ELR (cell line): ENCODE measurements at regions not wholly inside any gene's neighbourhood (a gene's known extent, or its start where the extent isn't known, plus 50 kb on each side); places are given as distances from the start of the nearest gene placed in this dataset.

ENCODE experiments used
- DNase-seq: peaks from one replicate; pipeline ENCODE4 v3.0.0-alpha.2; 2015; ENCODE audit warnings: low read depth

DNA sequence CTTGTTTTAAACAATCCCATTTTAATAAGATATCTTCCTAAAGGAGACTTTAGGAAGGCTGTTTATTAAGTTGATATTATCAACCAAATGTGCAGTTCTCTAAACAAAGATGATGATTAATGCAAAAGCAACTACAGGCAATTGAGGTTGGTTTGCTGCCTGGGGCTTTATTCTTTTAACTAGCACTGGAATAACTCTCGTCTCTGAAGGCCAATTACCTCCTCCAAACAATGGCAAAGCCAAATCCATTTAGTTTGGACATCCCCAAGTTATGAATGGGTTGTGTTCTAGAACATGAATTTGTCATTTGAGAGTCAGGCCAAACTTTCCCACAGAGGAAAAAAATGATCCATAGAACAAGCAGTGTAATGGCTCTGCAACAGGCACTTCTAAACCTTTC is 114.1 kb downstream of the SLC16A9 start:
- no peak for DNase-seq

DNA sequence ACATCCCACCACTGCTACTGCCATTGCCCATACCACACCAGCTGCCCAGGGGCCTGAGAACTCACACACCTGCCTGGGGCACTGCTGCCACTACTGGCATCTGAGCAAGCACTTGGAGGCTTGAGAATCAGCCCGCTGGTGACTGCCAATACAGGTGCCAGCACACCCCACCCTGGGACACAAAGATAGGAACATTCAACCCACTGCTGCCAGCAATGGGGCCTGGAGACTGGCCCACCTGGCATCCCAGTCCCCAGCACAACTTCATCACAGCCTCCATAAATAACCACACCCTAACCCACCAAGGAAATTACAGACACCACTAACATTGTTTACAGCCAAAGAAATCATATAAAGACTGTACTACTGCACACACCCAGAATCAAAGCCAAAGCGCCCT is 115.9 kb downstream of the SLC16A9 start:
- DNase-seq = no peak

DNA sequence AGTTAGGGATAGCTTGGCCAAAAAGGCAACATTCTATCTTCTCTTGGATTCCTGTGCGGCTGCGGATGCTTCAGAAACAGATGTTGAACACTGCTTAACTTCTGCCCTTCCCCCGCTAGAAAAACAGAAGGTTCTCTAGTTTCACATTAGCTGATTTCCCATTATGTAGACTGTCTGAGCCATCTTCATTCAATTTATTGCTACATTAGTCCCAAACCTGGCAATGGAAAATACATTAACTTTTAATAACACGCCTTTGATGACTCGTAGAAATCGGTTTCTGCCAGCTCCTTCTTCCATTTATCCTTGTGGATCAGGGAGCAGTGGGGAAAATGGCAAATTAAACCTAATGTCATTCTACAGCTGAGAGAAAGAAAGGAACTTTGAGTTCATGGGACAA is 119.9 kb downstream of the SLC16A9 start:
- DNase-seq = no peak

DNA sequence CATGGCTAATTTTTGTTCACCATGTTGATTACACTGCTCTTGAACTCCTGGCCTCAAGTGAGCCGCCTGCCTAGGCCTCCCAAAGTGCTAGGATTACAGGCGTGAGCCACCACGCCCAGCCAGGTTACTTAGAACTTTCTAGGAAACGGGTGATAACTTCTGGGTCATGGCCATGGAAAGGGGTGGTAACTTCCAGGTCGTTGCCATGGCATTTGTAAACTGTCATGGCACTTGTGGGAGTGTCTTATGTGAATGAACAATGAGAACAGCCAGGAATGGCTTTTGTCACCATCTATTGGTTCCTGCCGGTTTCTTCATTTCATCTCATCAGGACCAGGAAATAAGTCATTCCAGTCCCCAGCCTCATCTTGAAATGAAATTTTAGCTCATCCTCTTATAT is 120.9 kb downstream of the SLC16A9 start:
- DNase-seq = no peak

DNA sequence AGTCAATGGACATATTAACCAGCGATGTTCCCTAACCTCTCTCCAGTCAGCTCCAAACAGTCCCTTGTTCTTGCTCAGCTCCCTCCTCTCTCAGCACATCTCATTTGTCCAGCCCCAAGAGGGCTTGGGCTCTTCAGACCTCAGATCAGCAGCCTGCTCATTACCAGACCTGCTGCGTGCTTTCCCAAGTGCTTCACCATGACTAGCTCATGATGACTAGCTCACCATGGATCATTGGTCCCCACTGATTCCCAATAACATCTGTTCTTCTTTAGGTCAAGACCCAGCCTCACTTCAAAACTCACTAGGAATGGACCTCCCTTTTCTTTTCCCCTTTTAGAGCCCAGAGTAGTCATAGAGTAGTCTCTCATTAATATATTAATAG is 121.9 kb downstream of the SLC16A9 start:
- no peak for DNase-seq

DNA sequence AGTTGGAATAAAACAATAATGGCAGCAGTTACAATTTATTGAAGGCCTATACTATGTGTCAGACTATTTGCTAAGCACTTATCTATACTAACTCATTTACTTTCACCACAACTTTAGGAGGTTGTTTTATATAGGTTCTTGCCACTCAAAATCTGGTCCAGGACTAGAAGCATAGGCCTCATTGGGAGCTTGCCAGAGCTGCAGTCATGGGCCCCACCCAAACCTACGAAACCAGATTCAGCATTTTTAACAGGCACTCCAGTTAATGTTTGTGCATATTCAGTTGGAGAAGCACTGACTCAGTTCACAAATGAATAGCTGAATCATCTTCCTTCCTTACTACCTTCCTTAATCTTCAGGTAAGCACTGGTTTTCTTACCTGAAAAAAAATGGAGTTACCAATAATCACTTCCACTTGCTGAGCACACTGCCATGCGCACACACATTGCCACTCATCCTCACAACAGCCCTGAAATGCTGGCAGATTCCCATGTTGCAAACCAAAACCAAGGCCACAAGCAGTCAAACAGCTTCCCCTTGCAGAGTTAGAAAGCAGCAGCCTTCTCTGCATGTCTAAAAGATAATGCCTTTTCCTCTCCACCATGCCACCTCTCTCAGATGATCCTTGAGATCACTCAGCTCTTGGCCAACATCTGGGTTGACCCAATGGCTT is 122.4 kb downstream of the SLC16A9 start:
- DNase-seq = no peak

DNA sequence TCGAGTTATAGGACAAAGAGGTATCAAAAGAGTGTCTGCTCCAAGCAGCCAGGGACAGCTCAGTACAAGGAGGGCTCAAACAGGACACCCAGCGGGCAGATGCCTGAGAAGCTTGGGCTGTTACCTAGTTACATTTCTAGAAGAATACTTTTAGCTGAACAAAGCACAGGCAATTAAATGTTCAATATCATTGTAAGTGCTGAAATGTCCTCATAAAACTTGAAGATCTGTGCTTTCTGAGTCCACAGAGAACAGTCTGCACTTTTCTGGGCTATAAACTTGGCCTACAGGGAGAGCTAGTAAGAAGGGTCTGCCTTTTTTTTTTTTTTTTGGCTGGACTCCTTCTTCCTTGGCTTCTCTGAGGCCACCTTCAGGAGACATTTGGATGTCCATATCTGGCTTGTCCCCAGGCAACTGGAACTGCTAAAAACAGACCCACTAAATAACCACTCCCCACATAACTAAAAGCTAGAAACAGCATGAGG is 123.2 kb downstream of the SLC16A9 start:
- no peak for DNase-seq

DNA sequence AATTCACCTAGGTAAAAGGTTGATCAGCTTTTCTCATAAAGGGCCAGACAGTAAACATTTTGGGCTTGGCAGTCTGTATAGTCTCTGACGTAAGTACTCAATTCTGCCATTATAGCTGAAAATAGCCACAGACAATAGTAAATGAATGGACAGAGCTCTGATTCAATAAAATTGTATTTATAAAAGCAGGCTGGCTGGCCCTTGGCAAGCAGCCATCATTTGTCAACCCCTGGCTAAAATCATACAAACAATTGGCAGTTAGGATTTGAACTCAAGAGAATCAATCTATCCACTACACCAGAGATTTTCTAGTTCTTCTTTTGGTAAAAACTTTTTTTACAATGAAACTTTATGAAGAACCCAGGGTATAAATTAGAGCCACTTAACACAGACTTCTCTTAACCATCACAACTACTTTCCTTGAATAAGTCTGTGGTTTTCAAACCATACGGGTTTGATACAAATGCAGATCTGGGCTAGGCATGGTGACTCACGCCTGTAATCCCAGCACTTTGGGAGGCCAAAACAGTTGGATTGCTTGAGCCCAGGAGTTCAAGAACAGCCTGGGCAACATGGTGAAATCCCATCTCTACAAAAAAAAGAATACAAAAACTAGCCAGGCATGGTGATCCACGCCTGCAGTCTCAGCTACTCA is 124.5 kb downstream of the SLC16A9 start:
- DNase-seq = no peak

DNA sequence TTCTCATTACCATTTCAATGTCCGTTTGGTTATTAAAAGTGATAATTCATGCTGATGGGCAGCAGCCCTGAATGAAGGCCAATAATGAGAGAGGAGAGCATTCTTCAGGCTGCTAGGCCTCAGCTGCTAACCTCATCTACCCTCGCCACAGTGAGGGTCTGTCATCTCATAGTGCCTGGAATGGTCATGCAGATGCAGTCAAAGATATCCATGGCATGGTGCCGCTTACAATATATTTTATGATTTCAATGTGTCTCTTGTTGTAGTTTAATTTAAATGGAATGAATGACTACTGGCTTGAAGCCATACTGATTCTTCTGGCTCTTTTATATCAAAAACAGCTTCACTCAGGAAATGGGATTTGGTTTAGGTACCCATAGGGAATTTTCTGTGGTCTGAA is 126.9 kb downstream of the SLC16A9 start:
- DNase-seq = no peak

DNA sequence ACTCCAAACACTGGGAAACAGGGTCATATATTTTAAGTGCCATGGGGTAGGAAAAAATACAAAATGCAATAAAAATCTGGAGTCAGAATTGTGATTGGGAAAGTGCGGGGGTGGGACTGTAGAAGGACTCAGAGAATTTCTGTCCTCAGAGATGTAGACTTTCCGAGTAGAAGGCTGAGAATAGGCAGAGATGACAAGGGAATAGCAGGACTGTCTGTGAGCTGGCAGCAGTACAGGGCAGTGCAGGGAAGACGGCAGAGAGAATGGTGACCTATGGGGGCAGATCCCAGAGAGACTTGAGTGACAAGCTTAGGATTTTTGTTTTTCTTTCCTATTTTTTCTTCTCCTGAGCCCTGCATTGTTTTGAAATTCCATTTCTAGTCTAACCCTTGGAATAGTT is 127.6 kb downstream of the SLC16A9 start:
- DNase-seq = no peak

DNA sequence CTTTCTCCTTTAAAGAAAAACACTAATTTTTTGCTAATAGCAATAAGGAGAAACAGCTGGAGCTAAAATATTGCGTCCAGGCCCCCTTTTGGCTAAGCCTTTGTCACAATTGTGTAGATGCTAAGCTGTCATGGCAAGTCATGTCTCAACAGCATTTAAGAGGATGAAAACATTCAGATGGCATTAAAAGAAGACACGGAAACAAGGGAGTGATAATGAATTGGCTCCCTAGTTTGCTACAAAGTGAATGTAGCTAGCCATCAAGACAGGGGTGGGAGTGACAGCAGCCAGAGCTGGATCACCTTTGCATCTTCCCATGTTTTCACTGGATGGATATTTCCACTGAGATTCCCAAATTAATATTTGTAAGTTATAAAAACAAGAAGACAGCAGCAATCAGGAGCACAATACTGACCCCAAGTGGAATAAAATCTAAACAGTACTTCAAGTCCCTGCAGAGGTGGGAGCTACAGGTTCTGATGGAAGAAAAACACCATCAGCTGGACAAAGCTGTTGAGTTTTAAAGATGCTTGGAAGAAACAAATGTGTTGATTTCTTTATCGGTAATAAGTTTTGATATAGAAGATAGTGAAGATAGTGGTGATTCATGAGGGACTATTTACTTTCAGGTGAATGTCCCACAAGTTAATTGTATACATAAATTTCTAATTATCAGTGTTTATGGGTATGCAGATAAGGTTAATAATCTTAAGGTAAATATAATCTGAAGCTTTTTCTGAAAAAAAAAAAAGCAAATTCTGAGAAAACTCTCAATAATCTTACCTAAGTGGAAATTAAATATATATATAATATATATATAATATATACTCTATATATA is 129.4 kb downstream of the SLC16A9 start:
- DNase-seq = peak; percentile 23

DNA sequence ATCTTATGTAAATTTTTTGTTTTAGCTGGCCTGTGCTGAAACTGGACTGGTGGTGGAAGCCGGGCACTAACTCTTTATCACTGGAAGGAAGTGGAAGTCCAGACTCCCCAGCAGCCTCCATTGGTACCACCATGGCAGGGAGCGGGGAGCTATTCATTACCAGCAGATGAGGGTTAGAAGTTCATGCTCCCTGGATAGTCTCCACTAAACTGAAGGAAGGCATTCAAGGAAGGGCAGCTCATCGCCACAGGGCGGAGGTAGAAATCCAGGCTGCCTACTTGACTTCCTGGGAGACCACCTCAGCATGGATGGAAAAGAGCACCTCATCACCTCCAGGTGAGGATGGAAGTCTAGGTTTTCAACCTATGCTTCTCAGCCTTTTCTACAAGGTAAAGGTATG is 130.9 kb downstream of the SLC16A9 start:
- no peak for DNase-seq

DNA sequence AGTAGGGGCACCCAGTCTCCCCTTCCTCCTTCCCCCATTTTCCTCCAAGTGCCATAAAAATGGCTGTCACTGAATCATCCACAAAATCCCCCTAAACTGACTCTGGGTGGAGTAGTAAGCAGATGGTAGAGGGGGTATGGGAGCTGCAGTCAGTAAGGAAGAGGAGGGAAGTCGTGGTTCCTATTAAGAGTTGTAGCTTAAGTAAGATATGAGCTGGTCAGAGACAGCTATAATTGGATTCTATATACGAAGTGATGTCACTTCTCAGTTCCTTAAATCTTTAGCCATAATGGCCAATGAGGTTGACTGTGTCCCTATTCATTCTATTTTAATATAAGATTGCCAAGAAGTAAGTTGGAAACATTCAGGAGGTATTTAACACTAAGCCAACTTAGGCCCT is 131.7 kb downstream of the SLC16A9 start:
- DNase-seq = no peak

DNA sequence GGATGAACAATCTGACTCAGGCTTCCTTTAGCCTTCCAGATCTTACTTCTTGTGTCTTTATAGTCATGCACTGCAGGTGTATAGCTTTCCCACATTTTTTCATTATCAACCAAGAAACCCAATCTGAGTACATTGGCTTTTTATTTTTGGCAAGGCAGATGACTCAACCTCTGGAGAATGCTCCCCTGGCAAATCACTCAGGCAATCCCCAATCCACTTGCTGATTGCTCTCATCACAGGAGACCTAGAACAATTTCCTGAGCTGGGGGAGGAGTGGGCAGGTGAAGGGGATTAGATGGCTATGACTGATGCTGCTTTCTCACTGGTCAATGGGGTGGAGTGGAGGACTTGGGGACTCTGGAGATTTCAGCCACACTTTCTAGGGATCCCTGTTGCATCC is 134.4 kb downstream of the SLC16A9 start:
- DNase-seq = no peak

DNA sequence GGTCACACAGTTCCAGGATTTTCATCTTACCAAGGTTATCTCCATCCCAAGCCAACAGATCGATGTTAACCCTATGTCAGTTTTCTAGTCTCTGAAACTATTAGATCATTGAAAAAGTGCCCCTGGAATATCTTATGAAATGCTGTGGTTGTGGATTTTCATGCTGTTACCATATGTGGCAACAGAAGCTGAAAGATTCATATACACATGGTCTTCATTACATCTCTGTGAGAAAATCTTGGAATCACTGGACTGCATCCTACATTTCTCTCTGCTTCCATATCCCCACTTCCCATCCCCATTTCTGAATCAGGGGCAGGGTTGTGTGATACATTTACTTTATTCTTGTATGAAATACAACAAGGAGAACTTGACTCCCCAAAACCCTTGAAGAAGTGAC is 146.1 kb downstream of the SLC16A9 start:
- DNase-seq = no peak

DNA sequence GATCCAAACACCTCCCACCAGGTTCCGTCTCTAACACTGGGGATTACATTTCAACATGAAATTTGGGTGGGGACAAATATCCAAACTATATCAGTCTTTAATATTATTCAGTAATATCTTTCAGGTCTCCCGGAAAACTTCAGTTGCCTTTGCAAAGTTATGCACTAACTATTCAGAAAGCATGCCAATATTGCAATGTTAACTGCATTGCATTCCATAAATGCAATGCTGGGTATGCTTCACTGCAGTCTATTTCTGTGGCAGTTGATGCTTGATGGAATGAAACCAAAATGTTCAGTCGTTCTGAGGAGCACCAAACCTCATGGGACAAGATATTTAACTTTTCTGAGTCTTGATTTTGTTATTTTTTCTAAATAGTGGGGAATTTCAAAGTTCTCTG is 147.5 kb downstream of the SLC16A9 start:
- DNase-seq = no peak

DNA sequence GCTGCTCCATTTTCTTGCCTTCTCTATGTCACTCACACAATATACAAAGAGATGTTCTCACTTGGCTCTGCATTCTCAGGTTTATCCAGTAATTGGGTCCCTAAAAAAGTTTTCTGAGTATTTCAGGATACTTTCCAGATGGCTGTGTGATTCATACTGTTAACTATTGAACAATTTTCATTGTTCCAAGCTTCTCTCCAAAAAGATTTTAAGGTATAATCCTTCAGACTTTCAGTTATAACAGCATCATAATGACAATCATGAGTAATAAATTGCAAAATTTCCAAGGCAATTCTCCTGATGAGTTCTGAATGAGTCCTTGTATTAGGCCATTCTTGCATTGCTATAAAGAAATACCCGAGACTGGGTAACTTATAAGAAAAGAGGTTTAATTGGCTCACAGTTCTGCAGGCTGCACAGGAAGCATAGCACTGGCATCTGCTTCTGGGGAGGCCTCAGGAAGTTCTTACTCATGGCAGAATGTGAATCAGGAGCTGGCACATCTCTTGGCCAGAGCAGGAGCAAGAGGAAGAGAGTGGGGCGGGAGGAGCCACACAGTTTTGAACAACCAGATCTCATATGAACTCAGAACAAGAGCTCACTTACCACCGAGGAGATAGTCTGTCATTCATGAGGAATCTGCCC is 148.1 kb downstream of the SLC16A9 start:
- DNase-seq = no peak

DNA sequence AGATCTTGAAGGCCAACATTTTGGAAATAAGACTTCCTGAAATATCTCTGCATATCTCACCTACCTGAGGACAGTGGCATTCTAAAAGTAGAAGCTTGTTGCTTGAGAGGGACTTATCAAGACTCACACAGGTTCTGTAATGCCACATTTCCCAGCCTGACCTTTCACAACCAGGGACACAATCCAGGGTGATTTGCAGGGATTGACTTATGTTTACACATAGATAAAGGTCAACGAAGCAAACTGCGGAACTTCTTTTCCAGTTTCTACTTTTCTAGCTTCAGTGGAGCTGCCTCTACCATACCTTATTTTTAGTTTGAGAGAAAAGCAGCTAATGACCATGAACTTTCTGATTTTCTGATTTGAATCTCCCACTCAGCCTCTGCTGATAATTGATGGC is 148.7 kb downstream of the SLC16A9 start:
- no peak for DNase-seq

DNA sequence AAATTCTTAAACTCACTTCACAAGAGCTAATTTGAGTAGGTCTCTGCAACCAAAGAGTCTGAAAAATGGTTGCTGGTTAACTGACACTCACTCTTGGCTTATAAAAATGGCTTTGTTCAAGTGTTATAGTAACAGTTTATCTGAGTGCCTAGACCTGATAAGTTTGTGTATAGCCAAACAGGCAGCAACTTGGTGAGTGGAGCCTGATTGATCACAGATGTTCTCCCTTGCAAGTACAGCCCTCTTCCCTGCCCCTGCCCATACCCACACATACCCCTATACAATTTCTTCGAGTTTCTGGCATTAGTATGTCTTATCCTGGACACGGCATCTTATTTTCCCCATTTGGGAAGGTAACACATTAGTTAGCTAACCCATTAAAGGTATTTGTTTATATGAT is 149.5 kb downstream of the SLC16A9 start:
- no peak for DNase-seq

DNA sequence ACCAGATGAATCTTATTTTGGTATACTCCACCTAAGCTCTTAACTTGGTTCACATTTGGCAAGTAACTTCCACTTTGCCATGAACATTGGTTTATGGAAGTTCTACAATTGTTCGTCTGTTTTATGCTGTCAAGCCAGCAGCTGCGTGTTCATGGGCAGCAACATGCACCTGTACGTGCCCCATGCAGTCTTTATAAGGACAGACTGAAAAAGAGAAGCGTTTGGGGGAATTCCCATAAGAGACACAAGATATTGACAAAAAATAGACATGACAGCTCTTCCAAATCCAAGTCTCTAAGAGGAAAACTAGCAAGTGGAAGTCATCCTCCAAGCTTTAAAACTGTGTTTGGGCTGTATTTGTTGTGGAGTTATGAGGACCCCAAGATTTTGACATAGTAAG is 151.6 kb downstream of the SLC16A9 start:
- DNase-seq = no peak

DNA sequence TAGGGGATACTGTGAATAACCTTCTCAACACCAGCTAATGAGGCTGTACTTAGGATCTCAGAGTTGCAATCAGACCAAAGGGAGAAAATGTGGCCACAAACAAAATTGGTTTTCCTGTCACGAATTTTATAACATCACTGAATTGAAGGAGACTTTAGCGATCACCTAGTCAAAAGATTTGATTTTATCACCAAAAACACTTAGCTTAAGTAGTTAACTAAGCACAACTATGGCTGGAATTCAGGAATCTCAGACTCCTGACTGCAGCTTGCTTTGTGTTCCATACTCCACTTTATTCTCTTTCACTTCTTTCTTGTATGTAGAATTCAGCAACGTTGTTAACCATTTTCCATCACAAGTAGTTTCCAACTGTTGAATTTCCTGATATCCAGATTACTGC is 152.0 kb downstream of the SLC16A9 start:
- no peak for DNase-seq

DNA sequence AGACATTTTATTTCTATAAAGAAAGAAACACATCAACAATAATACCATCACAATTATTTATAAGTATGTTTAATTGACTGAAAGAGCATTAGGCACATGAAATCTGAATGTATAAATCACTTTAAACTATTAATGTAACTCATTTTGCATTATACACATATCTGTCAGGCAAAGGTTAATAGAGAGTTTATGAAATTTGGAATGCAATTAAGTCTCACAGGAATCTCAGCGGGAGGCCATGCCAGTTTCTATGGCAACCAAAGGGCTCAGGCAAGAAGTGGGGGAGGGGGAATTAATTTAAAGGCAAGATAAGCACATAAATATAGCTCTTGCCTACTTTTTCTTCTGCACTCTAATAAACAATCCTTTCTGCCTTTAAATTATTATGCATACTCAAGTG is 152.6 kb downstream of the SLC16A9 start:
- DNase-seq = no peak
